K562 (cell line): ENCODE measurements at regions not wholly inside any gene's neighbourhood (a gene's known extent, or its start where the extent isn't known, plus 50 kb on each side); places are given as distances from the start of the nearest gene placed in this dataset.

ENCODE experiments used
- ATAC-seq: fragments of 200-7000 bp; cut with Tn5 transposase; 3 replicates; pipeline ENCODE4 v1.9.1; 2020; ENCODE audit warnings: moderate library complexity
- BruUV-seq: library from RNA; stranded (reverse); fragments of 400-500 nt; replicated peaks from 2 replicates; lab custom pipeline; 2021; lab: Mats Ljungman, UMichigan
- CTCF ChIA-PET: fragments of 300-600 bp; formaldehyde crosslinking; extraction: SDS; loops from one replicate; lab custom pipeline; 2021; ENCODE audit warnings: low intra/inter-chr PET ratio; lab: Yijun Ruan, JAX
- POLR2A ChIA-PET: fragments of 300-600, 350-650 bp; sonication (Branson Sonifier 250); formaldehyde crosslinking; extraction: SDS; loops from one replicate; lab custom pipeline; 2021; ENCODE audit warnings: antibody characterized with exemption, inconsistent platforms; lab: Yijun Ruan, JAX
- DNase-seq, 4 experiments: peaks; one replicate each; pipeline versions ENCODE4 v3.0.0 to v3.0.0-alpha.2; 2011 to 2018; ENCODE audit warnings: low spot score in 3 of 4, mixed read lengths in 3 of 4; ENCODE audit errors: extremely low read depth in 1 of 4
- FAIRE-seq: peaks from 2 replicates; lab custom pipeline; 2011; peaks lifted over from hg19 to GRCh38; lab: Jason Lieb, UNC
- H2AFZ ChIP-seq: 2 replicates; pipeline ENCODE4 v1.6.0; 2011; ENCODE audit warnings: low read depth, low read length, control low read depth, inconsistent platforms
- H3K27ac ChIP-seq: fragments of 200-600 bp; 3 replicates; pipeline ENCODE4 v1.8.0; 2011; ENCODE audit warnings: low read depth, mild to moderate bottlenecking, control low read depth, inconsistent platforms, low read length, moderate library complexity, mixed read lengths; ENCODE audit errors: extremely low read depth
- H3K27me3 ChIP-seq, 2 experiments: fragments of 300-600 bp in 1 of 2; 2 replicates in 1 of 2; 3 replicates in 1 of 2; pipeline versions ENCODE4 v1.6.0 to v1.8.0; 2011; ENCODE audit warnings: inconsistent platforms in 2 of 2, low read length in 2 of 2, mild to moderate bottlenecking in 1 of 2, mixed read lengths in 1 of 2, moderate library complexity in 1 of 2; ENCODE audit not compliant: control insufficient read depth in 2 of 2, insufficient read depth in 2 of 2
- H3K36me3 ChIP-seq: fragments of 300-600 bp; 3 replicates; pipeline ENCODE4 v1.8.0; 2011; ENCODE audit warnings: mild to moderate bottlenecking, low read length, inconsistent platforms; ENCODE audit not compliant: control insufficient read depth, insufficient read depth
- H3K4me1 ChIP-seq, 2 experiments: fragments of 200-600 bp in 1 of 2; replicated peaks in 1 of 2; 2 replicates in 1 of 2; 3 replicates in 1 of 2; pipeline versions ENCODE4 v1.5.1 to v1.8.0; 2011; ENCODE audit warnings: inconsistent platforms in 2 of 2, low read length in 2 of 2, mild to moderate bottlenecking in 1 of 2, mixed read lengths in 1 of 2, moderate library complexity in 1 of 2; ENCODE audit not compliant: control insufficient read depth in 2 of 2, insufficient read depth in 2 of 2
- H3K4me2 ChIP-seq: 2 replicates; pipeline ENCODE4 v1.6.1; 2011; ENCODE audit warnings: low read length, control low read depth, inconsistent platforms, mixed read lengths; ENCODE audit not compliant: insufficient read depth
- H3K4me3 ChIP-seq: fragments of 200-600 bp; sonication (generic), shearing (Covaris generic); 2 replicates; pipeline ENCODE4 v1.5.1; 2016; ENCODE audit warnings: control low read depth, inconsistent platforms
- H3K79me2 ChIP-seq: fragments of 200-600 bp; 3 replicates; pipeline ENCODE4 v1.8.0; 2011; ENCODE audit warnings: low read length, inconsistent platforms; ENCODE audit not compliant: control insufficient read depth, insufficient read depth
- H3K9ac ChIP-seq, 2 experiments: 2 replicates each; pipeline versions ENCODE4 v1.6.0 to v1.6.1; 2011; ENCODE audit warnings: low read depth in 2 of 2, low read length in 2 of 2, control low read depth in 1 of 2, inconsistent platforms in 1 of 2, mild to moderate bottlenecking in 1 of 2, mixed read lengths in 1 of 2; ENCODE audit not compliant: insufficient read depth in 1 of 2
- H3K9me1 ChIP-seq: one replicate; pipeline ENCODE4 v1.6.0; 2011; ENCODE audit warnings: inconsistent platforms, mild to moderate bottlenecking, low read length, moderate library complexity; ENCODE audit not compliant: control insufficient read depth, insufficient read depth
- H3K9me3 ChIP-seq: replicated peaks from 2 replicates; pipeline ENCODE4 v1.5.1; 2011; ENCODE audit warnings: low read depth, low read length, inconsistent platforms; ENCODE audit not compliant: control insufficient read depth, insufficient read depth
- H4K20me1 ChIP-seq: replicated peaks from 2 replicates; pipeline ENCODE4 v1.6.1; 2011; ENCODE audit warnings: low read length, inconsistent platforms, mixed read lengths; ENCODE audit not compliant: control insufficient read depth, insufficient read depth
- ERF ChIP-seq: fragments of 450-650 bp; formaldehyde crosslinking; IDR thresholded peaks from 2 replicates; pipeline ENCODE4 v1.4.0; 2020; ENCODE audit warnings: mild to moderate bottlenecking, mixed read lengths
- EZH2 ChIP-seq: IDR thresholded peaks from 2 replicates; pipeline ENCODE4 v1.6.1; 2012; ENCODE audit warnings: low read depth, mild to moderate bottlenecking, inconsistent platforms, low read length, borderline replicate concordance
- KLF6 ChIP-seq: fragments of 250-450 bp; sonication (Bioruptor Pico); IDR thresholded peaks from 2 replicates; pipeline ENCODE4 v1.4.0; 2020; ENCODE audit warnings: mild to moderate bottlenecking, moderate library complexity, borderline replicate concordance
- NCOR1 ChIP-seq: fragments of 450-650 bp; IDR thresholded peaks from 2 replicates; pipeline ENCODE4 v1.6.1; 2016; ENCODE audit warnings: mild to moderate bottlenecking, moderate library complexity
- SETDB1 ChIP-seq: IDR thresholded peaks from one replicate; pipeline ENCODE4 v1.6.1; 2012; ENCODE audit warnings: low read length, control low read depth, inconsistent platforms
- SMAD3 ChIP-seq: fragments of 450-650 bp; formaldehyde crosslinking; conservative IDR thresholded peaks from 2 replicates; pipeline ENCODE4 v1.4.0; 2020; ENCODE audit warnings: mild to moderate bottlenecking
- SRSF1 ChIP-seq: fragments of 200-400 bp; formaldehyde crosslinking; IDR thresholded peaks from 2 replicates; pipeline ENCODE4 v1.6.1; 2017; ENCODE audit warnings: mild to moderate bottlenecking, low read depth, low read length, moderate library complexity
- ZNF239 ChIP-seq: fragments of 250-450 bp; sonication (Bioruptor Pico); IDR thresholded peaks from 2 replicates; pipeline ENCODE4 v1.4.0; 2020; ENCODE audit warnings: mild to moderate bottlenecking
- ZNF589 ChIP-seq: fragments of 200-800 bp; sonication (Bioruptor generic); IDR thresholded peaks from 2 replicates; pipeline ENCODE4 v1.6.1; 2016; ENCODE audit warnings: low read depth, missing genetic modification characterization, missing compliant biosample characterization
- WGBS: fragments of 100-300 bp; shearing (Covaris generic); methylation state at CpG from one replicate; pipeline ENCODE4 v1.1.6; 2016; ENCODE audit warnings: low coverage, mixed read lengths; ENCODE audit not compliant: insufficient coverage; ENCODE audit errors: missing lambda C conversion rate; 5-methylcytosine and 5-hydroxymethylcytosine counted together
- in situ Hi-C: fragments of 300-500 bp; cut with MboI; formaldehyde crosslinking; loops from 4 replicates; pipeline ENCODE4 v1.15.0; 2018; ENCODE audit warnings: inconsistent platforms, mixed read lengths
- intact Hi-C: fragments of 100-400 bp; cut with micrococcal nuclease; formaldehyde crosslinking; loops from 2 replicates; pipeline ENCODE4 v1.14.2; 2022
- TF ChIP-seq, protein P1 (sequence below), 2 experiments: fragments of 450-650 bp; formaldehyde crosslinking in 1 of 2; IDR thresholded peaks; 2 replicates each; pipeline versions ENCODE4 v1.4.0 to v1.6.1; 2014 to 2020; ENCODE audit warnings: mild to moderate bottlenecking in 2 of 2, borderline replicate concordance in 1 of 2, low read depth in 1 of 2
- TF ChIP-seq, protein P2 (sequence below): fragments of 250-450 bp; sonication (Bioruptor Pico); IDR thresholded peaks from 2 replicates; pipeline ENCODE4 v1.5.1; 2021; ENCODE audit warnings: mild to moderate bottlenecking

DNA sequence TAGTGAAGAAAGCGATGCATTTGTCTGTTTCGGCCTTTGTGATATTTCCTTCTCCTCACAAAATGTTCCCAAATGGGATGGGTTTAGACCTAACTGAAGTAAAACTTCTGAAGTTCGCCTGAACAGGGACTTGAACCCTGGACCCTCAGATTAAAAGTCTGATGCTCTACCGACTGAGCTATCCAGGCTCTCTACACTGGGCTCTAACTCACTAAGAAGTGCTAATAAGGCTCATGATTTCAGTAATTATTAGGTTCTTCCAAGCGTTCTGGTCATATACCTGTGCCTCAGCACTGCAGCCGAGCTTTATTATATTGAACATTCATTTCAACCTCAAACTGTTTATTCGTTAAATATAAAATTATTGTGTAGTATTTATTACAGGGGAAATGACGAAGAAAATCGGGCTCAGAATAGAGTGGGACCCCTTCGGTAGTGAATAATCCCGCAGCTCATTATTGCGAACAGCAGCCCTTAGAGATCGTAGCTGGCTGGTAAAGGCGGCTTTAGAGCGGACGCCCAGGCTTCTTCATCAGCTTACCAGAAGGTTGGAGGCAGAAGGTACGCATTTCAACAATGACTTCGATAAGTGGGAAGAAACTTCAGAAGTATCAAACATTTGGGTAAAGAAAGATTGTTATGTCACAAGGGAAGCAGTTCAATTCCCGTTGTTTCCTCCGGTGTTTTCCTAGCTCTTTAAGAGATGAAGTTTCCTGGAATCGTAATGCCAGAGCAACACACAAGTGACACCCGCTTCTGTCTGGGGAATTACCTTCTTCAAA, 119.0 kb upstream of the ZNF184 start:
- Histone ChIP-seq H3K9me1 (no peaks in the 10 kb centered on the region), H3K9ac (peak overlapping the region; percentile 61 to 89), H2AFZ (peak overlapping the region; percentile 80), H4K20me1 (no peaks in the 10 kb centered on the region), H3K9me3 (no peaks in the 10 kb centered on the region), H3K4me3 (peak overlapping the region; percentile 48), H3K27me3 (no peaks in the 10 kb centered on the region), H3K79me2 (no peaks in the 10 kb centered on the region), H3K4me2 (peak overlapping the region; percentile 88), H3K27ac (peak overlapping the region; percentile 53), H3K4me1 (peaks cover 8 to 13% of the 10 kb centered on the region in 2 experiments; a peak in 4 of 5 replicates), H3K36me3 (no peaks in the 10 kb centered on the region)
- ChIA-PET CTCF (interaction anchor here (0.9 kb wide), 1 partner anchor 73 kb away, joined by 3 read pairs; no protein-coding TSS in a partner anchor), POLR2A (interaction anchor here (0.7 to 3.4 kb wide), 13 partner anchors 10 to 459 kb away, joined by 3 to 29 read pairs (median 3); partner anchors contain the start of gene ZNF184)
- FAIRE-seq (peak; percentile 49), DNase-seq (peak; percentile 46 to 86 (median 52)), ATAC-seq (peak; percentile 69)
- WGBS: 1% methylated on average over 22 of the region's 22 CpGs
- BruUV-seq: no TSS peak
- intact Hi-C loops: loop anchor here (1.0 to 2.0 kb wide), 5 partner anchors 10 to 161 kb away; no protein-coding TSS in a partner anchor
- in situ Hi-C loops: no loop called here
- TF ChIP-seq ERF (CRISPR knock-in tag) (no peak), SMAD3 (CRISPR knock-in tag) (no peak), EZH2 (no peak), ZNF239 (no peak), NCOR1 (no peak), ZNF589 (no peak), SETDB1 (no peak), SRSF1 (no peak), KLF6 (CRISPR knock-in tag) (0 out of 2 replicates have a peak, but pooled peaks have one; percentile 44)
- TF ChIP-seq, protein P1, sequence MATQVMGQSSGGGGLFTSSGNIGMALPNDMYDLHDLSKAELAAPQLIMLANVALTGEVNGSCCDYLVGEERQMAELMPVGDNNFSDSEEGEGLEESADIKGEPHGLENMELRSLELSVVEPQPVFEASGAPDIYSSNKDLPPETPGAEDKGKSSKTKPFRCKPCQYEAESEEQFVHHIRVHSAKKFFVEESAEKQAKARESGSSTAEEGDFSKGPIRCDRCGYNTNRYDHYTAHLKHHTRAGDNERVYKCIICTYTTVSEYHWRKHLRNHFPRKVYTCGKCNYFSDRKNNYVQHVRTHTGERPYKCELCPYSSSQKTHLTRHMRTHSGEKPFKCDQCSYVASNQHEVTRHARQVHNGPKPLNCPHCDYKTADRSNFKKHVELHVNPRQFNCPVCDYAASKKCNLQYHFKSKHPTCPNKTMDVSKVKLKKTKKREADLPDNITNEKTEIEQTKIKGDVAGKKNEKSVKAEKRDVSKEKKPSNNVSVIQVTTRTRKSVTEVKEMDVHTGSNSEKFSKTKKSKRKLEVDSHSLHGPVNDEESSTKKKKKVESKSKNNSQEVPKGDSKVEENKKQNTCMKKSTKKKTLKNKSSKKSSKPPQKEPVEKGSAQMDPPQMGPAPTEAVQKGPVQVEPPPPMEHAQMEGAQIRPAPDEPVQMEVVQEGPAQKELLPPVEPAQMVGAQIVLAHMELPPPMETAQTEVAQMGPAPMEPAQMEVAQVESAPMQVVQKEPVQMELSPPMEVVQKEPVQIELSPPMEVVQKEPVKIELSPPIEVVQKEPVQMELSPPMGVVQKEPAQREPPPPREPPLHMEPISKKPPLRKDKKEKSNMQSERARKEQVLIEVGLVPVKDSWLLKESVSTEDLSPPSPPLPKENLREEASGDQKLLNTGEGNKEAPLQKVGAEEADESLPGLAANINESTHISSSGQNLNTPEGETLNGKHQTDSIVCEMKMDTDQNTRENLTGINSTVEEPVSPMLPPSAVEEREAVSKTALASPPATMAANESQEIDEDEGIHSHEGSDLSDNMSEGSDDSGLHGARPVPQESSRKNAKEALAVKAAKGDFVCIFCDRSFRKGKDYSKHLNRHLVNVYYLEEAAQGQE (IDR thresholded peaks at IDR 0.05; ENCODE audit: borderline replicate concordance): no peak
- TF ChIP-seq, protein P1 (CRISPR knock-in tag; IDR thresholded peaks at IDR 0.05; ENCODE audit: low read depth): no peak
- TF ChIP-seq, protein P2, sequence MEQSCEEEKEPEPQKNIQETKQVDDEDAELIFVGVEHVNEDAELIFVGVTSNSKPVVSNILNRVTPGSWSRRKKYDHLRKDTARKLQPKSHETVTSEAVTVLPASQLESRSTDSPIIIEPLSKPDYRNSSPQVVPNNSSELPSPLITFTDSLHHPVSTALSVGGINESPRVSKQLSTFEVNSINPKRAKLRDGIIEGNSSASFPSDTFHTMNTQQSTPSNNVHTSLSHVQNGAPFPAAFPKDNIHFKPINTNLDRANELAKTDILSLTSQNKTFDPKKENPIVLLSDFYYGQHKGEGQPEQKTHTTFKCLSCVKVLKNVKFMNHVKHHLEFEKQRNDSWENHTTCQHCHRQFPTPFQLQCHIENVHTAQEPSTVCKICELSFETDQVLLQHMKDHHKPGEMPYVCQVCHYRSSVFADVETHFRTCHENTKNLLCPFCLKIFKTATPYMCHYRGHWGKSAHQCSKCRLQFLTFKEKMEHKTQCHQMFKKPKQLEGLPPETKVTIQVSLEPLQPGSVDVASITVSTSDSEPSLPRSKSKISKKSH (CRISPR knock-in tag): no peak
